GM18867 (cell line): ENCODE measurements at regions not wholly inside any gene's neighbourhood (a gene's known extent, or its start where the extent isn't known, plus 50 kb on each side); places are given as distances from the start of the nearest gene placed in this dataset.
"Not testable (repeated sequence)": the region's sequence is repeated elsewhere in the genome, so short reads cannot be mapped to it uniquely, and the experiment has no call there.

Experiments used
- ATAC-seq: cut with Tn5 transposase; IDR thresholded peaks from one replicate; pipeline ENCODE4 v1.9.1; 2021; ENCODE audit warnings: mild to moderate bottlenecking, moderate library complexity; ENCODE audit not compliant: unreplicated experiment

DNA sequence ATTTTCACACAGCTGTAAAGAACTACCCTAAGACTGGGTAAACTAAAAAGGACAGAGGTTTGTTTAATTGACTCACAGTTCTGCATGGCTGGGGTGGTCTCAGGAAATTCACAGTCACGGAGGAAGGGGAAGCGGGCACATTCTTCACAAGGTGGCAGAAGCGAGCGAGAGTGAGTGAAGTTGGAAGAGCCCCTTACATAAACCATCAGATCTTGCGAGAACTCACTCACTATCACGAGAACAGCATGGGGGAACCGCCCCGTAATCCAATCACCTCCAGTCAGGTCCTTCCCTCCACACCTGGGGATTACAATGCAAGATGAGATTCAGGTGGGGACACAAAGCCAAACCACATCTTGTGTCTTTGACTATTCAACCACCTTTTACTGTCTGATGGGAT lies 700.5 kb downstream of the TENT5A start:
- no peak for ATAC-seq

DNA sequence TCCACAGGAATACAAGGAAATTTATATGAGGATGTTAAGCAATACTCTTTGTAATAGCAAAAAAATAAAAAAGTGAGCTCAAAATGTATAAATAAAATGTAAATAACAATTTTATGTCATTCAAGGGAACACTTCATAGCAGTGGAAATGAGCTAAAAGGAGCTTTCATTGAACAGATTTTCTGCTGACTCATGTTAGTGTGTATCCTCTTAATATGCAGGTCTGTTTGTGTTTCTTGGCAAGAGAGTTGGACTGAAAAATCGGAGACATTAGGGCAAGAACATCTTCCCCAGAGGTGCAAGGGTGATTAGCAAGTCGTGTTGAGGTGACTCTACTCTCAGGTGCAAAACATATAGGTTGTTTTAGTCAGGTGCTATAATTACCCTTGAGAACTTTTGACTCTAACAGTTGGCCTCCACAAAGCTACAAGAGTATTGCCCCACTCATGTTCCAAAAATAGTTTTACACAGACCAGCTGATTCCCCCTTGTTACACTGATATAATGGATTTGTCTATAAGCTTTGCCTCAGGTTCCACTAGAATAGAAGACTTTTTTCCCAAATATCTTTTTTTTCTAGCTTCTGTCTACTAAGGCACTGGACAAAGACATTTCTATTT lies 702.9 kb downstream of the TENT5A start:
- ATAC-seq = no peak

DNA sequence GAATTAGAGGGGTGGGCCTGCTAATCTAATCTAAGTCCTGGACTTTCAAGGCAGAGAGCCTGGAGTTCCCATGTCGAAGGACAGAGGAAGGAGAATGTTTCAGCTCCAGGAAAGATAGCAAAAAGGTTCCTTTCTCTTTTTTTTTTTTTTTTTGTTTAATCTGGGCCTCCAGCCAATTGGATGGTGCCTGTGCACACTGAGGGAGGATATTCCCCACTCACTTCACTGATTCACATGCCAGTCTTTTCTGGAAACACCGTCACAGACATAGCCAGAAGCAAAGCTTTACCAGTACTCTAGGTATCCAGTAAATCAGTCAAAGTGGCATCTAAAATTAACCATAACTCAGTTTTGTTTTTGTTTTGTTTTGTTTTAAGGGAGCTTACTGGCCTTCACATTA lies 721.1 kb downstream of the TENT5A start:
- no peak for ATAC-seq

DNA sequence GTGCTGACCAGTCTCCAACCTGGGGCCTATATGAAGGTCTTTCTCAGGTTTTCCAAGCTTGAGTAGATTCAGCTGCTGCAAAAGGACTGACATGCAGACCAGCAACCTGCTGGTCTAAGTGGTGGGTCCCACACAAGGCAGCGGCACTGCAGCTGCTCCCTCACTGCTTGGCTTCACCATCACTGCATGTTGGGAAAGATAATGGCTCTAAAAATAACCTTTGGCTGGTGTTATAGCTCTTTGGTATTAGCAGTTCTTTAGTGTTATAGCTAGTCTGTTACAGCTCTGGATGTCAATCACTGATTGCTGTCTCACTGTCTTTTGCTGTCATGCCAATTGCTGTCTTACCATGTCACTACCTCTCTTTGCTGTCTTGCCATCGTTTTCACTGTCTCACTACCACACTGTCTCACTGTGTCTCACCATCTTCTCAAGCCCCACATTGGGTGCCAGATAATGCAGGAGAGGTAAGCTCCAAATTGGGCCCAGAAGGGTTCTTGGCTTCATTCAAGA lies 726.4 kb downstream of the TENT5A start:
- ATAC-seq = no peak

DNA sequence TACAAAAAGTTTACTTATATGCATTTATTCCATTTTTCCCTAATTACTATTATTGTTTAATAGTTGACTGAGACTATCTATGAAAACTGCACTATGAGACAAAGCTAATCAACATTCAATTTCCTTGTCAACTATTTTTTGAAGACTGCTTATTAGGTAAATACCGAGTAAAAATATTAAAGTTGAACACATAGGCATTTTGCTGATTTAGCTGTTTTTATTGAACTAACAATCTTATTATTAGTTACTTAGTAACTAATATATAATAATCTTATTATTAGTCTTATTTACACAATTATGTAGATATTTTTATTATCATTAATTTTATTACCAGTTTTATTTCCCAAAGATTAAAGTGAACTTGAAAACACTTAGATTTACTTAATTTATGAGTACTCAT lies 728.8 kb downstream of the TENT5A start:
- ATAC-seq = no peak

DNA sequence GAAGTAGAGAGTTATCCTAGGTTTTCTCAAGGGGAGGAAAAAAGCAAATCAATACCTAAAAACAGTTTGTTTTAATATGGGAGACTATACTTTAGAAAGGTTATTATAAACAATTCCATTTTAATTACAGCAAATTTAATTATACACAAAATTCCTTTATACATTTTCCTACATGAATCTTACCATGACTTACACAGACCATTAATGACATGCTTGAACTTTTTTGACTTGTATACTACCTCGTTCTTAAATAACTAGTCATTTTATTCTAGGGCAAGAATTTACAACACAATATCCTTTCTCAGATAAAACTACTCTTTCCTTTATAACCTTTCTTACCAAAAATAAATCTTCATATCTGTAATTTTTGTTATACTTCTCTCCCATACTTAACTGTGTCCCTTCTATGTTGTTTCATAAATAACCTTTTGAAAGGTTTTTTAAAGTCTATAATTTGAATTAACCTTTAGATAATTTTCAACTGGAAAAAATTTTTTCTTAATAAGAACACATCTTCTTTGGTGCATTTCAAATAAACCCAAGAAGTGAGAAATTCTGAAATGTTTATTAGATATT lies 729.4 kb downstream of the TENT5A start:
- no peak for ATAC-seq

DNA sequence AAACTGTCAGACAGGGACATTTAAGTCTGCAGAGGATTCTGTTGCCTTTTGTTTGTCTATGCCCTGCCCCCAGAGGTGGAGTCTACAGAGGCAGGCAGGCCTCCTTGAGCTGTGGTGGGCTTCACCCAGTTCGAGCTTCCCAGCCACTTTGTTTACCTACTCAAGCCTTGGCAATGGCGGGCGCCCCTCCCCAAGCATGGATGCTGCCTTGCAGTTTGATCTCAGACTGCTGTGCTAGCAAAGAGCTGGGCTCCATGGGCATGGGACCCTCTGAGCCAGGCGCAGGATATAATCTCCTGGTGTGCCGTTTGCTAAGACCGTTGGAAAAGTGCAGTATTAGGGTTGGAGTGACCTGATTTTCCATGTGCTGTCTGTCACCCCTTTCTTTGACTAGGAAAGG lies 734.9 kb downstream of the TENT5A start:
- not testable (repeated sequence) for ATAC-seq

DNA sequence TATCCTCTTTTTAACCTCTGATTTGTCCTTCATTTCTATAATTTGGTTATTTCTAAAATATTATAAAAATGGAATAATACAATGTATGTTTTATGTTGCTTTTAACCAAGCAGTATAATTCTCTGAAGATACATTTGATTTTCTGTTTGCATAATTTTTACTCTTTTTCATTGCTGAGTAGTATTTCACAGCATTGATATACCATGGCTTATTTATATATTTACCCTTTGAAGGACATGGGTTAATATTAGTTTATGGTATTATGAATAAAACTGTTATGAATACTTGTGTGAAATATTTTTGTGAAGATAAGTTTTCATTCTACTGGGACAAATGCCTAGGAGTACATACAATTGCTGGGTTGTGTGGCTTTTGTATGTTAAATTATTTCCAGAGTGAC lies 748.6 kb downstream of the TENT5A start:
- no peak for ATAC-seq

DNA sequence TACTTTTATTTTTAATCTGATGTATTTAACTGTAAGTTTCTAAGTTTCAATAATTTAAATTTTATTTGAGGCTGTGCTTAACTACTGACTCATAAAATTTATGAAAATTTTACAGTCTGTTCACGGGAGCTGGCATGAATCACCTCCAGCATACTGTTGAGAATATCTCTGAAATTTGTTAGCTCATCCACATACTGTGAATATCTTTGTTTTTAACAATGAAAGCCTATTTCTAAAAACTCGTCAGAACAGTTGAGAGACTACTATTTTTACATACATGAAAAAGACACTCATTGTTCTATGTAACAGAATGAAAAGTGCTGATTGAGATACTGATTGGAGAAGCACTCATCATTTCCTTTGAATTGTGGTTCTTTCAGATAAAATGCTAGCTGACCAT lies 749.3 kb downstream of the TENT5A start:
- no peak for ATAC-seq

DNA sequence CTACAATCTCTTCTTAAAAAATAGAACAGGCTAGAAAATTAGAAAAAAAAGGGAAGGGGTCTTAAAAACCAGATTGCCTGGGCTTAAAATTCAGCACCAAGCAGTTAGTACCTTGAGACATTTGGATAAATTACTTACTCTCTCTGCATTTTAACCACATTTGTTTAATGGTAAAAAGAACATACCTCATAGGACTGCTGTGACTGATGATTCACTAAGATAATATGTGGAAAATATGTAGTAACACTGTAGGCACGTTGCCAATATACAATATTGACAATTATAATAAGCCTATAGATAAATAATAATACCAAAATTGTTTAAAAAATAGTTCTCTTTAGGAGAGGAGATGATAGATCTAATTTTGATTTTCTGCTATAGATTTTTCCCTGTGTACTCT lies 750.4 kb downstream of the TENT5A start:
- ATAC-seq = no peak

DNA sequence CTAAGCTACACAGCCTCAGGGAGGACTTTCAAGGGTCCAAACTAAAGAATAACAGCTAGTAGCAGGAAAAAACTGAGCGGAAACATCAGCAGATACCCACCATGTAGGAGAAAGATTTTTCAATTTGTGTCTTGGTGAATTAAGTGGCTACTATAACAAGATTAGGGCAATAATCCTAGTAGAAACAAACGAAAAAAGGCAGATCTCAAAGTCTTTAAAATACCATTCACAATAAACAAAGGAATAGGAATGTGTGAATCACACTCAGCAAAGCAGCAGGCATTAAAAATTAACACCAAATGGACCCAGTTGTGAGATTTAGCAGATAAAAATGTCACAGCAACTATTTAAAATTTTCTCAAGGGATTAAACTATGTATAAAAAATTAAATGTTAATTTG lies 761.2 kb downstream of the TENT5A start:
- ATAC-seq = no peak

DNA sequence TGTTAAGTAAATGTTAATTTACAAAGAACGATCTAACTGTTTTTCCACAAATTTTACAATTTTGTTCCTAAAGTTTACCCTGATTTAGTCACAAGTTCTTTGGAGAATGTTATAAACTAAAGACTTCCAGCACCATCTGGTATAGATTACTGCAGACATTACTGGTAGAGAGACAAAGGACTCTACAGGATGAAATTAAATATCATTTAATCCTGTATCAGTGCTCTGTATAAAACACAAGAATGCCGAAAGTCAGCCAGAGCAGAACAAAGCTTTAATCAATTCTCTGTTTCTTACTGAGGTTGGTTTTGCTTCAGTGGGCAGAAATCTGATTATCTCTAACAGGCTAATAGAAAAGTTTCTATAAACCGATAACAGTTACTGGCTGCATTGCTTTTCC lies 763.6 kb downstream of the TENT5A start:
- no peak for ATAC-seq

DNA sequence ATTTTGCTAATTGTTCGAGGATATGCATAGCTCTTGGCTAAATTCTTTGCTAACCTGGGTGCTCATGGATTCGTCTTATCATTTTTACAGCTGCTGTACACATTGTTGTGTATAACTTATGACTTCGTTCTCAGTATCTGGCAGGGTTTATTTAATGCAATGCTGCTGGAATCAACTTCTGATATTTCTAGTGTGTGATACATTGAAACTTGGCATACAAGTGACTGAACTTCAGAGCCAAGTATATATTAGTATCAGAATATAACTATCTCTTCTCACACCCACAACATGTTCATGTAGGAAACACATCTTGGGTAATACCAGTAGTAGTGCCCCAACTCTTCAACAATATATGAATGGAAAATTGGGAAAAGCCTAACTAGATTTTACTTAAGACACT lies 764.2 kb downstream of the TENT5A start:
- ATAC-seq = no peak

DNA sequence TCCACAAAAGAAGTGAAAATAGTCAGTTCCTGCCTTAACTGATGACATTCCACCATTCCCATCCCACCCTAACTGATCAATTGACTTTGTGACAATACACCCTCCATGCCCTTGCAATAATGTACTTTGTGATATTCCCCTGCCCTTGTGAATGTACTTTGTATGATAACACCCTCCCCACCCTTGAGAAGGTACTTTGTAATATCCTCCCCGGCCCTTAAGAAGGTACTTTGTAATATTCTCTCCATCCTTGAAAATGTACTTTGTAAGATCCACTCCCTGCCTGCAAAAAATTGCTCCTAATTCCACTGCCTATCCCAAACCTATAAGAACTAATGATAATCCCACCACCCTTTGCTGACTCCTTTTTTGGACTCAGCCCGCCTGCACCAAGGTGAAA lies 771.3 kb downstream of the TENT5A start:
- not testable (repeated sequence) for ATAC-seq

DNA sequence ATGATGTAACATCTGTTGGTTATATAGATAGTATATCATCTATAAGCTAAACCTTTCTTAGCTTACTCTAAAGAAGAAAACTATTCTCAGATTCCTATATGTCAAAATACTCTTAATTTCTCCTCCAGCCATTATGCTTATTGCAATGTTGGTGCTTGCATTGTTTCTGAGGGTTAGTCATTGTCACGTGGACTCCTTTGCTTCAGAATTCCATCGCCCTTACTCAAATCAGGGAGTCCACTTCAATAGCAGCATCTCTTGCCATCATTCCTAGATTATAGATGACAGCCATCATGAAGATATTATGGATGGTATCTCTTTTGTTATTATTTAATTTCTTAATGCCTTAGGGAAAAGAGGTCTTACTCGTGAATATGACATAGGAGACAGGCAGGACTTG lies 776.1 kb downstream of the TENT5A start:
- no peak for ATAC-seq

DNA sequence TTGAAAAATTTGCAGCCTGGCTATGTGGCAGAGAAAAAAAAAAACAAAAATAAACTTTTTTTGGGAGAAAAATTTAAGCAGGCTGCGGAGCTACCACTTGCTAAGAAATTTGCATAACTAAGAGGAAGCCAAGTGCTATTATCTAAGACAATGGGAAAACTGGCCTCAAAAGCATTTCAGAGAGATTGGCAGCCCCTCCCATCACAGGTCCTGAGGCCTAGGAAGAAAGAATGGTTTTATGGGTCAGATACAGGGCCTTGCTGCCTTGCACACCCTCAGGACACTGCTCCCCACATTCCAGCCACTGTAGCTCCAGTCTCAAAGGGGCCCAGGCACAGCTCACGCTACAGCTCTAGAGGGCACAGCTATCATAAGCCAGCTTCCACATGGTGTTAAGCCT lies 777.9 kb downstream of the TENT5A start:
- no peak for ATAC-seq

DNA sequence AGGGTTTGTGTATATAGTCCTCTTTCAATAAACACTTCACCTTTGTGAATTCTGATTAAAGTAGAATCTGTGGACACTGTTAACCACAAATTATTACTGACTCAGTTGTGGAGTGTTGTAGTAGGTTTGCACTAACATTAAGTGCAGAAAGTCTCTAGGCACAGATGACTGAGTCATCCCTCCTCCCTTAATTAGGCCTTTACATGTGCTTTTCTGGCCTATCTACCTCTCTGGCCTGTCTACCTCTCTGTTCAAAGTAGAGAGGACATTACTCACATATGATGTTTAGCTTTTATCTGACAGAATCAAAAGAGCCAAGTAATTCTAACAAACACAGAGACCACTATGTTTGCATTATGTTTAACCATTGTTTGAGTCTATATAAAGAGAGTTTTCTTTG lies 783.0 kb downstream of the TENT5A start:
- no peak for ATAC-seq

DNA sequence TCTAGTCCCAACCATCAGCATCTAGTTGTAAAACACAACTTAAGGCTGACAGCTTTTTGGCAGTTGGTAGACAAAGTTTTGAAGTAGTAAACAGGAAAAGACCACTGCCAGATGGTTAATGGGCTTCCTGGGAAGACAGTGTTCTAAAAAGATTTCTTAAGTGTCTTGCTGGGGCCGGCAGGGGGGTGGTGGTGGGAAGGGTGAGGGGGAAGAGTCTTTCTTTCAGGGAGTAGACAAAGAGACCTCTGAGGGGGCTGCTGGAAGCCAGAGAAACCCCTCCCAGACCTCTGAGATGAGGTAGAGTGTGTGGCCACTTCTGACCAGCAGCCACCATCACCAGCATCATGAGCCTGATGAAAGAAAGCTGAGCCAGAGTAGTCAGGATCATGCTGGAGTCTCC lies 784.9 kb downstream of the TENT5A start:
- ATAC-seq = no peak

DNA sequence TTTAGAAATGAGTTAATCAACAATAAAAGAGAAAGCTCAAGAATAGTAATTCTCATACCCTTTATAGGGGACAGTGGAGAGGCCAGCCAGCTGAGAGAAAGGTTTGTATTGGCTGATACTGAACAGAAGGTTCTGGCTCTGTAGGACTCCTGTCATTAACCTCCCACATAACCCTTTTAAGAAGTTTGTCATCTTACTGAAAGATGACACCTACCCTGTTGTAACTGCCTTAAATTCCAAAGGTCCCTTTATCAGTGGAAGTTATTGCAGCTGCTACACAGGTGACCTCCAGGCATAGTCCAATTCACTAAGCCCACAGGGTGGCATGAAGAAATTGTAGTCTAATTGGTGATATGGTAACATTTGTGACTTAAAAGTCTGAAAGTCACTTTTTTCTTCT lies 790.1 kb downstream of the TENT5A start:
- no peak for ATAC-seq

DNA sequence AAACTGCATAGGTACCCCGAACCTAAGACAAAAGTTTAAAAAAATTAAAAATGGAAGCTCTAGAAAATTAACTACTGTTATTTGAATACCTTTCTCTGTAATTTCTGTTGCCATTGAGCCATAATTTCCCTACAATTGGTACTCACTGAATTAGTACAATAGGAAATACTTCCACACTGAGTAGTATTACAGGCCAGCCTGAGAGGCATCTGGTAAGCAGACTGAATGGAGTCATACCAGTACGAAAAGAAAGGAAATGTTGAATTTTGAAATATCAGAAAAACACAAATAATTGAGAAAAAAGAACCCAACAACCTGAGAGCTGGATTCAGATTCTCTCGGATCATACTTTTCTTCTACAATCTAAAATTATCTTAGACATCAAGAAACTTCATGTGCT lies 791.3 kb downstream of the TENT5A start:
- ATAC-seq = no peak

DNA sequence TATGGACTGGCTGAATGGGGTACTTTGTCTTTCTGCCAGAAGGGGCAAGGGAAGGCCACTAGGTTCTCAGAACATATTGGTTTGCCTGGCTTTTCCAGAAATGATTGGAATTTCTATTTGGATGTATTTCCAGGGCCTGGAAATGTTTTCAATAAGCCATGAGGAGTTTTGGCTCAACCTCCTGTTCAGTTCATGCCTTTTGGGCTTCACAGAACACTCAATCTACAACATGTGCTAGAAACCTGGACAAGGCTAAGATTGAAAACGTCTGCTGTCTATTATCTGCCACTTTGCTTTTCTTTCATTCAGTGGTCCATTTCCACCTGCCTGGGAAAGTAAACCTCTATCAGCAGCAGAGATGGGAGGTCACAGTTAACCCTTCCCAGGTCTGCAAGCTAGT lies 793.4 kb downstream of the TENT5A start:
- no peak for ATAC-seq

DNA sequence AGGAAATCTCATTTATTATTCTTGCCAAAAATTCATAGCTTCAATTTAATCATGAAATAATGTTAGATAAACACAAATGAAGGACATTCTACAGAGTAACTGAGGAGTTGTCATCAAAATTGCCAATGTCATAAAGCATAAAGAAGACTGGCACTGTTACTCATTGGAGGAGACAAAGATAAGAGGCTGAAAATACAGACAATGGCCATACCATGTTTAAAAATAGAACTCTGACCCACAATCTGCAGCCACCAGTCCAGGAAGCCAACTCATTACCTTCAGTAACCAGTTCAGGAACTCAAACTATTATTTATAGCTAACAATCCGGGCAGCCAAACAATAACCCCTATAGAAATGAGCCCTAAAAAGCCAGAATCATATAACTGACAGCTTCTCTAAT lies 795.6 kb downstream of the TENT5A start:
- ATAC-seq = no peak

DNA sequence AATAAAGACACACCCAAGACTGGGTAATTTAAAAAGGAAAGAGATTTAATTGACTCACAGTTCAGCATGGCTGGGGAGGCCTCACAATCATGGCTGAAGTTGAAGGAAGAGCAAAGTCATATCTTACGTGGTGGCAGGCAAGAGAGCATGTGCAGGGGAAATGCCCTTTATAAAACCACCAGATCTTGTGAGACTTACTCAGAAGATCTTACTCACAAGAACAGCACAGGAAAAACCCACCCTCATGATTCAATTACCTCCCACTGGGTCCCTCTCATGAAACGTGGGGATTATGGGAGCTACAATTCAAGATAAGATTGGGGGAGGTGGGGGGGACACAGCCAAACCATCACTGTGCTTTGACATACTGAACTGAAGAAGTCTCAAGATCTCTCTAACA lies 800.0 kb downstream of the TENT5A start:
- ATAC-seq = not testable (repeated sequence)
